GM12865 (cell line): ENCODE measurements at regions not wholly inside any gene's neighbourhood (a gene's known extent, or its start where the extent isn't known, plus 50 kb on each side); places are given as distances from the start of the nearest gene placed in this dataset.
"Not testable (repeated sequence)": the region's sequence is repeated elsewhere in the genome, so short reads cannot be mapped to it uniquely, and the experiment has no call there.

Experiments used
- DNase-seq: peaks from one replicate; pipeline ENCODE4 v3.0.0; 2010; ENCODE audit warnings: low read depth
- H3K4me3 ChIP-seq: 2 replicates; pipeline ENCODE4 v1.5.1; 2011; ENCODE audit warnings: mild to moderate bottlenecking, low read depth, low read length, control low read depth
- TF ChIP-seq, protein P1 (sequence below): IDR thresholded peaks from 2 replicates; pipeline ENCODE4 v1.5.1; 2011; ENCODE audit warnings: low read length, control low read depth, low read depth, inconsistent platforms; ENCODE audit not compliant: insufficient read depth; ENCODE audit errors: missing control alignments

- TF ChIP-seq, protein P1, sequence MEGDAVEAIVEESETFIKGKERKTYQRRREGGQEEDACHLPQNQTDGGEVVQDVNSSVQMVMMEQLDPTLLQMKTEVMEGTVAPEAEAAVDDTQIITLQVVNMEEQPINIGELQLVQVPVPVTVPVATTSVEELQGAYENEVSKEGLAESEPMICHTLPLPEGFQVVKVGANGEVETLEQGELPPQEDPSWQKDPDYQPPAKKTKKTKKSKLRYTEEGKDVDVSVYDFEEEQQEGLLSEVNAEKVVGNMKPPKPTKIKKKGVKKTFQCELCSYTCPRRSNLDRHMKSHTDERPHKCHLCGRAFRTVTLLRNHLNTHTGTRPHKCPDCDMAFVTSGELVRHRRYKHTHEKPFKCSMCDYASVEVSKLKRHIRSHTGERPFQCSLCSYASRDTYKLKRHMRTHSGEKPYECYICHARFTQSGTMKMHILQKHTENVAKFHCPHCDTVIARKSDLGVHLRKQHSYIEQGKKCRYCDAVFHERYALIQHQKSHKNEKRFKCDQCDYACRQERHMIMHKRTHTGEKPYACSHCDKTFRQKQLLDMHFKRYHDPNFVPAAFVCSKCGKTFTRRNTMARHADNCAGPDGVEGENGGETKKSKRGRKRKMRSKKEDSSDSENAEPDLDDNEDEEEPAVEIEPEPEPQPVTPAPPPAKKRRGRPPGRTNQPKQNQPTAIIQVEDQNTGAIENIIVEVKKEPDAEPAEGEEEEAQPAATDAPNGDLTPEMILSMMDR: no peak
- DNase-seq: no peak
- H3K4me3 ChIP-seq: no peak overlapping the region
Measured at GRCh38 chr2:114127372-114127771, 237.5 kb downstream of the ACTR3 start.

GRCh38 chr2:114128263-114128662 is 238.4 kb downstream of the ACTR3 start:
- TF ChIP-seq, protein P1: no peak
- DNase-seq: no peak
- H3K4me3 ChIP-seq: no peak overlapping the region

GRCh38 chr2:114128725-114129124 is 238.8 kb downstream of the ACTR3 start:
- H3K4me3 ChIP-seq: no peak overlapping the region
- no peak for DNase-seq
- TF ChIP-seq, protein P1: no peak

DNA sequence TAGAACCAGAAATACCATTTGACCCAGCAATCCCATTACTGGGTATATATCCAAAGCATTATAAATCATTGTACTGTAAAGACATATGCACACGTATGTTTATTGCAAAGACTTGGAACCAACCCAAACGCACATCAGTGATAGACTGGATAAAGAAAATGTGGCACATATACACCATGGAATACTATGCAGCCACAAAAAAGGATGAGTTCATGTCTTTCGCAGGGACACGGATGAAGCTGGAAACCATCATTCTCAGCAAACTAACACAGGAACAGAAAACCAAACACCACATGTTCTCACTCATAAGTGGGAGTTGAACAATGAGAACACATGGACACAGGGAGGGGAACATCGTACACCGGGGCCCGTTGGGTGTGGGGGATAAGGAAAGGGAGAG is 242.2 kb downstream of the ACTR3 start:
- not testable (repeated sequence) for DNase-seq

GRCh38 chr2:114134146-114134545 is 244.3 kb downstream of the ACTR3 start:
- no peak overlapping the region for H3K4me3 ChIP-seq
- DNase-seq: no peak
- TF ChIP-seq, protein P1: no peak

More for the DNA sequence above, 242.2 kb downstream of the ACTR3 start:
- not testable (repeated sequence) for H3K4me3 ChIP-seq

- TF ChIP-seq, protein P1: no peak
- DNase-seq: no peak
- no peak overlapping the region for H3K4me3 ChIP-seq
Measured at GRCh38 chr2:114139542-114139941, 249.7 kb downstream of the ACTR3 start.

DNA sequence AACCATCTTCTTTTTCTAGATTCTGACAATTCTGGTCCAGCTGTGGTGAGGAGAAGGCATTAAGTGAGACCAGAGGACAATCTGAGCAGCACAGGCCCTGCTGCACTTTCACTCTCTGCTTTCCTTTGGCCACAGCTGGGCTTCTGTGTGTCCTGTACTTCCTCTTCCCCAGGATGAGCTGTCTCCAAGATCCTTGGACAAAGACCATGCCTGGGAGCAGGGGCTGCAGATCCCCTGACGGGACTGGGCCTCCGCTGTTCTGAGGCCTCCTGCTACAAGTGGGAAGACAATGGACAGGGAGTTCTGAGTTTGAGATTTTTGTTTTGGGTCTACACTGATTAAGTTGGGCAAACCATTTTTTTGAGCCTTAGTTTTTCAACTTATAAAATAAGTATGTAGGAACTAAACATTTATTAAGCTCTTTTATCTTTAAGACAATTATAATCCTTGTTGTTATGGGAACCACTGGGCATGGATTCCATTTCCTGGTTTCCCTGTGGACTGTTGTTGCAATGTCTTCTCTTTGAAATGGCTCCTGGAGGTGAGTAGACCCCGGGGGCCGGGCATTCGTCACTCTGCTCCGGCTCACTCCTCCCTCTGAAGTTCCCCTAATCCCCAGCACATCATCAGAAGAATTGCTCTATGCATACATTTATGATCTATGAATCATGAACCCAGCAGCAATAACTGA is 266.6 kb downstream of the ACTR3 start:
- no peak overlapping the region for H3K4me3 ChIP-seq
- TF ChIP-seq, protein P1: no peak
- DNase-seq: no peak
